MM.1S (cell line): ENCODE measurements at regions not wholly inside any gene's neighbourhood (a gene's known extent, or its start where the extent isn't known, plus 50 kb on each side); places are given as distances from the start of the nearest gene placed in this dataset.
A peak's percentile ranks its signal among the peaks of the same experiment; 100 is the strongest.

Experiments used
- DNase-seq: peaks from one replicate; pipeline ENCODE4 v3.0.0-alpha.2; 2015
- H2AFZ ChIP-seq: fragments of 300-600 bp; sonication (generic); 2 replicates; pipeline ENCODE4 v1.6.0; 2016; ENCODE audit warnings: antibody characterized with exemption, low read length
- H3F3A ChIP-seq: fragments of 300-600 bp; sonication (generic); 2 replicates; pipeline ENCODE4 v1.6.1; 2016; ENCODE audit warnings: mild to moderate bottlenecking, antibody characterized with exemption, low read length, moderate library complexity, mixed read lengths; ENCODE audit not compliant: insufficient read depth
- H3K27ac ChIP-seq: fragments of 300-600 bp; sonication (generic); 2 replicates; pipeline ENCODE4 v1.5.1; 2016; ENCODE audit warnings: mild to moderate bottlenecking, low read length
- H3K27me3 ChIP-seq: fragments of 300-600 bp; sonication (generic); replicated peaks from 2 replicates; pipeline ENCODE4 v1.6.0; 2016; ENCODE audit warnings: low read length; ENCODE audit not compliant: insufficient read depth
- H3K36me3 ChIP-seq: fragments of 300-600 bp; sonication (generic); replicated peaks from 2 replicates; pipeline ENCODE4 v1.6.1; 2016; ENCODE audit warnings: mild to moderate bottlenecking, low read length, mixed read lengths; ENCODE audit not compliant: insufficient read depth
- H3K4me1 ChIP-seq: fragments of 300-600 bp; sonication (generic); 2 replicates; pipeline ENCODE4 v1.6.1; 2016; ENCODE audit warnings: low read length, mixed read lengths
- H3K4me2 ChIP-seq: fragments of 300-600 bp; sonication (generic); 2 replicates; pipeline ENCODE4 v1.6.0; 2016; ENCODE audit warnings: low read depth, low read length
- H3K4me3 ChIP-seq: fragments of 300-600 bp; sonication (generic); 2 replicates; pipeline ENCODE4 v1.5.1; 2016; ENCODE audit warnings: low read length, mixed read lengths
- H3K79me2 ChIP-seq: fragments of 300-600 bp; sonication (generic); 2 replicates; pipeline ENCODE4 v1.6.1; 2016; ENCODE audit warnings: mixed run types, low read length, mixed read lengths
- H3K9ac ChIP-seq: fragments of 300-600 bp; sonication (generic); 2 replicates; pipeline ENCODE4 v1.6.1; 2016; ENCODE audit warnings: low read length, mixed read lengths
- H3K9me2 ChIP-seq: fragments of 300-600 bp; sonication (generic); replicated peaks from 2 replicates; pipeline ENCODE4 v1.6.1; 2016; ENCODE audit warnings: mild to moderate bottlenecking, low read length, mixed read lengths; ENCODE audit not compliant: insufficient read depth
- H3K9me3 ChIP-seq: fragments of 300-600 bp; sonication (generic); replicated peaks from 2 replicates; pipeline ENCODE4 v1.6.1; 2016; ENCODE audit warnings: mild to moderate bottlenecking, low read length, mixed read lengths; ENCODE audit not compliant: insufficient read depth
- H4K20me1 ChIP-seq: fragments of 300-600 bp; sonication (generic); 2 replicates; pipeline ENCODE4 v1.6.1; 2016; ENCODE audit warnings: mild to moderate bottlenecking, low read length, moderate library complexity, mixed read lengths; ENCODE audit not compliant: insufficient read depth
- CTCF ChIP-seq: fragments of 300-600 bp; sonication (generic); IDR thresholded peaks from 2 replicates; pipeline ENCODE4 v1.5.1; 2016; ENCODE audit warnings: antibody characterized with exemption, low read length, mixed read lengths
- EZH2 ChIP-seq: fragments of 300-600 bp; sonication (generic); optimal IDR thresholded peaks from 2 replicates; pipeline ENCODE3; 2017; ENCODE audit warnings: low read depth, mild to moderate bottlenecking, antibody characterized with exemption, low read length, mixed read lengths
- EZH2phosphoT487 ChIP-seq: fragments of 300-600 bp; sonication (generic); IDR thresholded peaks from 2 replicates; pipeline ENCODE4 v1.6.1; 2018; ENCODE audit warnings: antibody characterized with exemption, low read length

- Histone ChIP-seq H3K27me3 (no peaks in the 10 kb centered on the region; the same call in 1 of the 2 replicates), H3K36me3 (no peaks in the 10 kb centered on the region), H3K9ac (no peak overlapping the region), H3K9me2 (no peaks in the 10 kb centered on the region), H2AFZ (no peak overlapping the region), H3K4me2 (no peak overlapping the region), H3F3A (peaks cover 9% of the 10 kb centered on the region), H3K79me2 (no peaks in the 10 kb centered on the region), H3K4me1 (peaks cover 25% of the 10 kb centered on the region), H3K27ac (no peak overlapping the region), H3K4me3 (no peak overlapping the region), H3K9me3 (no peaks in the 10 kb centered on the region), H4K20me1 (no peaks in the 10 kb centered on the region)
- TF ChIP-seq CTCF (no peak), EZH2 (no peak), EZH2phosphoT487 (no peak)
- DNase-seq, result no peak
Measured at GRCh38 chr4:74539044-74539790, 94.3 kb downstream of the AREG start.

GRCh38 chr4:74540193-74540592 is 95.3 kb downstream of the AREG start:
- H3K79me2 ChIP-seq, result no peaks in the 10 kb centered on the region
- no peak overlapping the region for H2AFZ ChIP-seq
- no peaks in the 10 kb centered on the region for H4K20me1 ChIP-seq
- peaks cover 25% of the 10 kb centered on the region for H3K4me1 ChIP-seq
- no peak overlapping the region for H3K9ac ChIP-seq
- H3K4me2 ChIP-seq, result no peak overlapping the region
- H3K4me3 ChIP-seq, result no peak overlapping the region
- no peak overlapping the region for H3K27ac ChIP-seq
- H3F3A ChIP-seq, result peaks cover 9% of the 10 kb centered on the region
- DNase-seq, result no peak
- no peaks in the 10 kb centered on the region for H3K9me2 ChIP-seq
- H3K27me3 ChIP-seq, result no peaks in the 10 kb centered on the region; the same call in 1 of the 2 replicates
- H3K36me3 ChIP-seq, result no peaks in the 10 kb centered on the region
- no peak for TF ChIP-seq EZH2phosphoT487
- H3K9me3 ChIP-seq, result no peaks in the 10 kb centered on the region

GRCh38 chr4:74541667-74542066 is 96.7 kb downstream of the AREG start:
- no peak for DNase-seq
- peaks cover 17% of the 10 kb centered on the region for H3K4me1 ChIP-seq
- H3K4me3 ChIP-seq, result no peak overlapping the region
- no peaks in the 10 kb centered on the region for H3K36me3 ChIP-seq
- H3K4me2 ChIP-seq, result no peak overlapping the region
- H4K20me1 ChIP-seq, result no peaks in the 10 kb centered on the region
- H3K9me2 ChIP-seq, result no peaks in the 10 kb centered on the region
- peaks cover 3% of the 10 kb centered on the region; the same call in 1 of the 2 replicates for H3K27me3 ChIP-seq
- no peaks in the 10 kb centered on the region for H3K79me2 ChIP-seq
- H3F3A ChIP-seq, result peaks cover 9% of the 10 kb centered on the region
- no peak overlapping the region for H3K27ac ChIP-seq
- no peak for TF ChIP-seq CTCF
- TF ChIP-seq EZH2, result no peak
- no peak for TF ChIP-seq EZH2phosphoT487
- no peak overlapping the region for H2AFZ ChIP-seq
- no peak overlapping the region for H3K9ac ChIP-seq
- H3K9me3 ChIP-seq, result no peaks in the 10 kb centered on the region

GRCh38 chr4:74543231-74543781 is 98.4 kb downstream of the AREG start:
- H3K4me2 ChIP-seq, result peak overlapping the region; percentile 69
- H3K79me2 ChIP-seq, result no peaks in the 10 kb centered on the region
- no peak overlapping the region for H3K9ac ChIP-seq
- peaks cover 3% of the 10 kb centered on the region; the same call in 1 of the 2 replicates for H3K27me3 ChIP-seq
- peaks cover 9% of the 10 kb centered on the region for H3F3A ChIP-seq
- no peak overlapping the region; the same call in 1 of the 2 replicates for H3K27ac ChIP-seq
- peaks cover 17% of the 10 kb centered on the region for H3K4me1 ChIP-seq
- H3K4me3 ChIP-seq, result no peak overlapping the region
- H3K9me3 ChIP-seq, result no peaks in the 10 kb centered on the region
- H3K36me3 ChIP-seq, result no peaks in the 10 kb centered on the region
- no peaks in the 10 kb centered on the region for H4K20me1 ChIP-seq
- peak; percentile 90 for DNase-seq
- no peaks in the 10 kb centered on the region for H3K9me2 ChIP-seq
- H2AFZ ChIP-seq, result no peak overlapping the region
- TF ChIP-seq CTCF (no peak), EZH2 (no peak), EZH2phosphoT487 (no peak)
